HFF-Myc (cell line): ENCODE measurements at regions not wholly inside any gene's neighbourhood (a gene's known extent, or its start where the extent isn't known, plus 50 kb on each side); places are given as distances from the start of the nearest gene placed in this dataset.

ENCODE experiments used
- DNase-seq: peaks from one replicate; pipeline ENCODE4 v3.0.0-alpha.2; 2011; ENCODE audit warnings: low read depth; ENCODE audit errors: extremely low read depth
- H3K4me3 ChIP-seq: replicated peaks from 2 replicates; pipeline ENCODE4 v1.5.1; 2011; ENCODE audit warnings: low read depth, mild to moderate bottlenecking, control low read depth, low read length
- CTCF ChIP-seq: IDR thresholded peaks from 2 replicates; pipeline ENCODE4 v1.5.1; 2012; ENCODE audit warnings: mild to moderate bottlenecking, low read depth, low read length, control low read depth; ENCODE audit errors: missing control alignments

DNA sequence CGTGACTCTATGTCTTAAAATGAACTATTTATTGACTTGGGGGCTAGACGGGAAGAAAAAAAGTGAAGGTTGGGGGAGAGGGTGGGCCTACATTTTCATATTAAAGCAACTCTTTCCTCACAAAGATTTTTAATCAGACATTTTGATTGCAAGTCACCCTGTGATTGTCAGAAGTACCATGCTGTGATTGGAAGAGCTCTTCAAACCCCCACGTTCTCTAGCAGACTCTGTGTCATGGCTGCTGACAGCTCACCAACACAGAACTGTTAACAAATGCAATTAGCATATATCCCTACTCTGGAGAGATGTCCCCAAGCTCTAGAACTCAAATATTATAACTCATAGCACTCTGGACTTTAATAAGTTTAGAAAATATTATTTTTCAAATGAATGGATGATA, 428.4 kb upstream of the DCC start:
- TF ChIP-seq CTCF: no peak
- no peak overlapping the region for H3K4me3 ChIP-seq
- no peak for DNase-seq

DNA sequence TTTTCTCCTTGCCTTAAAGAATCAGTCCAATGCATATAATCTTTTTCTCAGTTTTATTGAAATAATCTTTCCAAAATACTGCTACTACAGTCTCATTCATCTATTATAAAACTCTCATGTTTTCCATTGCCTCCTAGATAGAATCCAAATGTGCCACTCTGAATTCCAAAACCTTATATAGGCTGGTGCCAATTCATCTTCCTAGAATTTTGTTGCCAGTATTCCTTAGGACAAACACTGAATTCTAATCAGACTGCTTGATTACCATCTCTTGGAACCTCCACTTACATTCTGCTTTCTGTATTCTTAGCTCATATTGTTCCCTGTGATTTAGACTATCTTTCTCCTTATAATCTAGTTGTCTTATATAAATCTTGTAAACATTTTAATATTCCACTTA, 427.6 kb upstream of the DCC start:
- TF ChIP-seq CTCF: no peak
- no peak overlapping the region for H3K4me3 ChIP-seq
- no peak for DNase-seq

DNA sequence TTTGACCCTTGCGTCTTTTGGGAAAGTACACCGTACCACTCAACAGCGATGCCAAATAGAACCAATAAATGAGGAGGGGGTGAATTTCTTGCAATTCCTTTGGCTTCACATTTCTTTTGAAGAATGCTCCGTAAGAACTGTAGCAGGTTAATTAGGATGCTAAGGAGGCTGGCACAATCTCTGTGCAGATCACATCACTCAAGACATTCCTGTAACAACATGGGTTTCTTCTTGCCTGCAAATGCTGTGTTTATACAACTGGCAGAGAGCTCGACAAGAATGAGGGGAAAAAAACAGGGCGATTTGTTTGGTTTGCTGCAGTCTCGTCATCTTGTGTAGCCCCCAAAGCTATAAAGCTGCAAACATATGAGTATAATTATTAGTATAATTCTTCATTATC, 424.8 kb upstream of the DCC start:
- no peak for DNase-seq
- TF ChIP-seq CTCF: no peak
- no peak overlapping the region for H3K4me3 ChIP-seq

DNA sequence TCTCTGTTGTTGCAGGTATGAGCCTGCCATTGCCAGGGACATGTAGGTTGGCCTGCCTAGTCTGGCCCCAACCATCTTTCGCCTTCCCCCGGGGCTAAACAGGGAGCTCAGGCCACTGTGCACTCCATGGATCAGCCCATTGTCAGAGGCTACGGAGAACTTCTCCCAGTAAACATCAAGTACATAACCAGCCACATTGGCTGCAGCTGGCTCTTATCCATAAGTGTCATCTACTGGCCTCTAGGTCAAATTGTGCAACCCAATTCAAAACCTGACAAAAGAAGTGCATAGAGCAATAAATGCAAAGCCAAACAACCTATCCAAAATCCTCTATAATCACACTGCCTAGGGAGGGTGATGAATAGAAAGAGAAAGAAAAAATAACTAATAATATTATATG, 418.1 kb upstream of the DCC start:
- TF ChIP-seq CTCF: no peak

GRCh38 chr18:51933903-51934302, 406.1 kb upstream of the DCC start:
- TF ChIP-seq CTCF: no peak
- no peak overlapping the region for H3K4me3 ChIP-seq
- DNase-seq: no peak

More for the DNA sequence above, 418.1 kb upstream of the DCC start:
- DNase-seq: no peak
- H3K4me3 ChIP-seq: no peak overlapping the region

DNA sequence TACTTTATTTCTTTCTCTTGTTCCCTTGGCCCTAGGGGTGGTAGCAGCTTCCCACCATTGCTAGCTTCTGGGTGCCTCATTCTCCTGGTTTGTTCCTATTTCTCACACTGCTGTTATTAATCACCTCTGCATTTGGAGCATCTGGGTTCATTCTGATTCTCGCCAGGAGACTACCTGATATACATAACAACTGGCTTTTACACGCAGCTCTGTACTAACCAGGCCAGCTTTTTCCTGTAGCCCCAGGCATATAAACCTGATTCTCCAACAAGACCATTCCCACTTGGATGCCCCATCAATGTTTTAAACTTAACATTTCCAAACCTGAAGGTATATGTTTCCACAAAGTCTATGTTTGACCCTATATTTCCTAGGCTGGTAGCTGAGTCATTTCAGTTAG, 403.9 kb upstream of the DCC start:
- no peak for DNase-seq
- TF ChIP-seq CTCF: no peak
- H3K4me3 ChIP-seq: no peak overlapping the region

- no peak for DNase-seq
- no peak for TF ChIP-seq CTCF
- H3K4me3 ChIP-seq: no peak overlapping the region
These were observed 398.0 kb upstream of the DCC start for GRCh38 chr18:51941999-51942398.
